H9 (cell line): ENCODE measurements at regions not wholly inside any gene's neighbourhood (a gene's known extent, or its start where the extent isn't known, plus 50 kb on each side); places are given as distances from the start of the nearest gene placed in this dataset.

Source experiments
- DNase-seq: peaks from one replicate; pipeline ENCODE4 v3.0.0-alpha.2; 2017
- H2AFZ ChIP-seq: one replicate; pipeline ENCODE4 v1.6.1; 2013; ENCODE audit warnings: mild to moderate bottlenecking, low read length, control low read depth, moderate library complexity
- H2AK5ac ChIP-seq: 2 replicates; pipeline ENCODE4 v1.6.1; 2013; ENCODE audit warnings: low read length, control low read depth, mixed read lengths; ENCODE audit not compliant: insufficient read length
- H2BK120ac ChIP-seq: one replicate; pipeline ENCODE4 v1.6.1; 2013; ENCODE audit warnings: low read depth, mild to moderate bottlenecking, low read length, control low read depth, inconsistent platforms; ENCODE audit not compliant: poor library complexity, severe bottlenecking
- H2BK12ac ChIP-seq: 2 replicates; pipeline ENCODE4 v1.6.1; 2013; ENCODE audit warnings: low read length, control low read depth, mixed read lengths, low read depth; ENCODE audit not compliant: insufficient read length
- H2BK15ac ChIP-seq: 2 replicates; pipeline ENCODE4 v1.6.1; 2013; ENCODE audit warnings: low read depth, low read length, control low read depth
- H2BK20ac ChIP-seq: one replicate; pipeline ENCODE4 v1.6.1; 2013; ENCODE audit warnings: low read depth, mild to moderate bottlenecking, low read length, control low read depth, inconsistent platforms; ENCODE audit not compliant: poor library complexity, severe bottlenecking
- H2BK5ac ChIP-seq: 2 replicates; pipeline ENCODE4 v1.6.1; 2013; ENCODE audit warnings: low read length, control low read depth, mixed read lengths; ENCODE audit not compliant: insufficient read length
- H3K14ac ChIP-seq: 2 replicates; pipeline ENCODE4 v1.6.1; 2013; ENCODE audit warnings: low read length, control low read depth; ENCODE audit not compliant: insufficient read depth
- H3K18ac ChIP-seq: 2 replicates; pipeline ENCODE4 v1.6.1; 2013; ENCODE audit warnings: low read depth, mild to moderate bottlenecking, mixed read lengths, low read length, control low read depth; ENCODE audit not compliant: insufficient read length
- H3K23ac ChIP-seq: 2 replicates; pipeline ENCODE4 v1.6.1; 2013; ENCODE audit warnings: low read length, control low read depth, mixed read lengths, low read depth; ENCODE audit not compliant: insufficient read length
- H3K23me2 ChIP-seq: 2 replicates; pipeline ENCODE4 v1.6.1; 2013; ENCODE audit warnings: low read depth, mild to moderate bottlenecking, mixed read lengths, low read length, control low read depth; ENCODE audit not compliant: insufficient read length, poor library complexity, severe bottlenecking
- H3K27ac ChIP-seq: 2 replicates; pipeline ENCODE4 v1.5.1; 2013; ENCODE audit warnings: low read length, control low read depth, mixed read lengths, low read depth; ENCODE audit not compliant: insufficient read length
- H3K27me3 ChIP-seq: 2 replicates; pipeline ENCODE4 v1.6.1; 2013; ENCODE audit warnings: low read length, control low read depth, inconsistent platforms; ENCODE audit not compliant: insufficient read depth
- H3K4ac ChIP-seq: 2 replicates; pipeline ENCODE4 v1.6.1; 2013; ENCODE audit warnings: low read depth, mild to moderate bottlenecking, control low read depth, inconsistent platforms, low read length, moderate library complexity
- H3K4me1 ChIP-seq: 2 replicates; pipeline ENCODE4 v1.6.1; 2013; ENCODE audit warnings: low read length, control low read depth, inconsistent platforms; ENCODE audit not compliant: insufficient read depth
- H3K4me2 ChIP-seq: 2 replicates; pipeline ENCODE4 v1.6.1; 2013; ENCODE audit warnings: low read length, control low read depth, mixed read lengths; ENCODE audit not compliant: insufficient read length, insufficient read depth
- H3K56ac ChIP-seq: 2 replicates; pipeline ENCODE4 v1.6.1; 2013; ENCODE audit warnings: low read depth, mild to moderate bottlenecking, mixed read lengths, low read length, control low read depth; ENCODE audit not compliant: insufficient read length
- H3K79me1 ChIP-seq: 2 replicates; pipeline ENCODE4 v1.6.1; 2013; ENCODE audit warnings: low read depth, mild to moderate bottlenecking, moderate library complexity, low read length, control low read depth, inconsistent platforms; ENCODE audit not compliant: insufficient read depth, poor library complexity, severe bottlenecking
- H3K79me2 ChIP-seq: 2 replicates; pipeline ENCODE4 v1.6.1; 2013; ENCODE audit warnings: low read length, control low read depth, inconsistent platforms; ENCODE audit not compliant: insufficient read depth
- H3K9ac ChIP-seq: 2 replicates; pipeline ENCODE4 v1.6.1; 2013; ENCODE audit warnings: low read length, control low read depth, mixed read lengths; ENCODE audit not compliant: insufficient read length; ENCODE audit errors: extremely low read depth
- H3K9me3 ChIP-seq: one replicate; pipeline ENCODE4 v1.6.1; 2013; ENCODE audit warnings: low read depth, low read length, inconsistent platforms; ENCODE audit not compliant: control insufficient read depth
- H3T11ph ChIP-seq: one replicate; pipeline ENCODE4 v1.6.1; 2013; ENCODE audit warnings: mild to moderate bottlenecking, low read length, control low read depth, inconsistent platforms
- H4K20me1 ChIP-seq: one replicate; pipeline ENCODE4 v1.6.1; 2013; ENCODE audit not compliant: control insufficient read depth, insufficient read length, insufficient read depth
- H4K5ac ChIP-seq: 2 replicates; pipeline ENCODE4 v1.6.1; 2013; ENCODE audit warnings: low read depth, mild to moderate bottlenecking, mixed read lengths, low read length, control low read depth; ENCODE audit not compliant: insufficient read length
- H4K8ac ChIP-seq: replicated peaks from 2 replicates; pipeline ENCODE4 v1.6.1; 2013; ENCODE audit warnings: low read length, control low read depth, mixed read lengths, low read depth; ENCODE audit not compliant: insufficient read length
- H4K91ac ChIP-seq: 2 replicates; pipeline ENCODE4 v1.6.1; 2013; ENCODE audit warnings: low read depth, mild to moderate bottlenecking, moderate library complexity, mixed read lengths, low read length, control low read depth; ENCODE audit not compliant: insufficient read length
- H3K27ac Mint-ChIP-seq, 3 experiments: 2 replicates in 2 of 3; 3 replicates in 1 of 3; pipeline ENCODE4 v1.8.0; 2020 to 2021; ENCODE audit warnings: mixed read lengths in 3 of 3, mild to moderate bottlenecking in 1 of 3, moderate library complexity in 1 of 3
- H3K27me3 Mint-ChIP-seq: 2 replicates; pipeline ENCODE4 v1.8.0; 2021; ENCODE audit warnings: low read depth, mild to moderate bottlenecking, moderate library complexity, mixed read lengths
- H3K36me3 Mint-ChIP-seq, 3 experiments: 2 replicates in 2 of 3; 3 replicates in 1 of 3; pipeline ENCODE4 v1.8.0; 2020 to 2021; ENCODE audit warnings: low read depth in 3 of 3, mixed read lengths in 3 of 3; ENCODE audit not compliant: insufficient read depth in 1 of 3
- H3K4me1 Mint-ChIP-seq, 2 experiments: 2 replicates each; pipeline ENCODE4 v1.8.0; 2020; ENCODE audit warnings: mixed read lengths in 2 of 2
- H3K4me3 Mint-ChIP-seq, 2 experiments: 2 replicates in 1 of 2; 3 replicates in 1 of 2; pipeline ENCODE4 v1.8.0; 2020 to 2021; ENCODE audit warnings: mild to moderate bottlenecking in 2 of 2, mixed read lengths in 2 of 2, moderate library complexity in 1 of 2
- H3K9me3 Mint-ChIP-seq, 2 experiments: 2 replicates in 1 of 2; 3 replicates in 1 of 2; pipeline ENCODE4 v1.8.0; 2020; ENCODE audit warnings: mild to moderate bottlenecking in 2 of 2, mixed read lengths in 2 of 2, moderate library complexity in 1 of 2
- CTCF ChIP-seq: fragments of 200-600 bp; sonication (generic); conservative IDR thresholded peaks from 3 replicates; pipeline ENCODE4 v1.8.0; 2021; ENCODE audit warnings: antibody characterized with exemption, mild to moderate bottlenecking
- WGBS: extraction: QIAGEN DNeasy Blood & Tissue Kit; methylation state at CpG from one replicate; pipeline ENCODE4 v1.1.7; 2013; ENCODE audit warnings: missing lambda C conversion rate, low lambda C conversion rate, mixed read lengths; ENCODE audit not compliant: insufficient read length; ENCODE audit errors: extremely low coverage; 5-methylcytosine and 5-hydroxymethylcytosine counted together

GRCh38 chr5:179415291-179416060, 70.2 kb upstream of the ADAMTS2 start:
- Mint-ChIP-seq H3K27me3 (peaks cover 6% of the 10 kb centered on the region), H3K9me3 (peaks cover 4 to 5% of the 10 kb centered on the region in 2 experiments; a peak in 2 of 5 replicates), H3K27ac (no peak overlapping the region; a peak in 1 of 7 replicates), H3K4me1 (0 out of 4 replicates have a peak, but pooled peaks cover 0 to 5% of the 10 kb centered on the region in 2 experiments), H3K4me3 (no peak overlapping the region), H3K36me3 (peaks cover 3 to 5% (median 3%) of the 10 kb centered on the region in 3 experiments; a peak in 3 of 7 replicates)
- Histone ChIP-seq H4K8ac (no peak overlapping the region), H2BK120ac (no peak overlapping the region), H3K23me2 (no peaks in the 10 kb centered on the region), H2AFZ (no peak overlapping the region), H3K4ac (no peak overlapping the region), H3K14ac (no peak overlapping the region), H3K9ac (no peak overlapping the region), H2BK15ac (no peak overlapping the region), H3K56ac (no peak overlapping the region), H2AK5ac (no peak overlapping the region), H4K5ac (no peak overlapping the region), H4K91ac (no peak overlapping the region), H3K9me3 (no peaks in the 10 kb centered on the region), H3K18ac (no peak overlapping the region), H3K23ac (no peak overlapping the region), H3T11ph (no peak overlapping the region), H3K4me2 (no peak overlapping the region), H4K20me1 (no peaks in the 10 kb centered on the region), H3K79me2 (no peaks in the 10 kb centered on the region), H3K27ac (no peak overlapping the region), H2BK20ac (no peak overlapping the region), H3K4me1 (no peaks in the 10 kb centered on the region), H3K79me1 (no peaks in the 10 kb centered on the region), H2BK5ac (no peak overlapping the region), H2BK12ac (no peak overlapping the region), H3K27me3 (no peaks in the 10 kb centered on the region)
- no peak for DNase-seq
- no CpG with 5 or more reads among the region's 11 CpGs for WGBS
- TF ChIP-seq CTCF = no peak
